Left lung (tissue), 4 donors: ENCODE measurements at regions not wholly inside any gene's neighbourhood (a gene's known extent, or its start where the extent isn't known, plus 50 kb on each side); places are given as distances from the start of the nearest gene placed in this dataset.
"Not testable (repeated sequence)": the region's sequence is repeated elsewhere in the genome, so short reads cannot be mapped to it uniquely, and the experiment has no call there.

Experiments used
- ATAC-seq: fragments of 200-7000 bp; cut with Tn5 transposase; one replicate; pipeline ENCODE4 v1.9.1; 2020; ENCODE audit warnings: moderate library complexity
- DNase-seq, 4 donors: peaks; one replicate each; pipeline ENCODE4 v3.0.0-alpha.2; 2013 to 2020
- H3K27ac ChIP-seq, 2 donors: fragments of 200-600 bp; sonication (generic) in 1 of 2; one replicate each; pipeline versions ENCODE4 v1.5.0 to v1.8.0; 2020 to 2021
- H3K27me3 ChIP-seq, 2 donors: fragments of 200-600 bp; sonication (generic) in 1 of 2; one replicate each; pipeline versions ENCODE4 v1.5.0 to v1.8.0; 2020 to 2021
- H3K36me3 ChIP-seq, 2 donors: fragments of 200-600 bp; sonication (generic) in 1 of 2; one replicate each; pipeline versions ENCODE4 v1.5.0 to v1.8.0; 2020 to 2021
- H3K4me1 ChIP-seq, 2 donors: fragments of 200-600 bp; one replicate each; pipeline ENCODE4 v1.8.0; 2021
- H3K4me3 ChIP-seq, 2 donors: fragments of 200-600 bp; sonication (generic) in 1 of 2; one replicate each; pipeline versions ENCODE4 v1.5.0 to v1.8.0; 2020 to 2021; ENCODE audit warnings: mild to moderate bottlenecking in 1 of 2
- H3K9me3 ChIP-seq, 2 donors: fragments of 200-600 bp; sonication (generic) in 1 of 2; one replicate each; pipeline versions ENCODE4 v1.5.0 to v1.8.0; 2020 to 2021
- CTCF ChIP-seq, 2 donors: fragments of 200-600 bp; sonication (generic) in 1 of 2; IDR thresholded peaks; one replicate each; pipeline versions ENCODE4 v1.5.0 to v1.8.0; 2021; ENCODE audit warnings: antibody characterized with exemption in 2 of 2
- intact Hi-C, 2 donors: fragments of 100-400 bp; cut with DNase I; formaldehyde crosslinking; loops; one replicate each; pipeline versions ENCODE4 v1.11.2 to v1.14.2; 2022
- donor health status: DM: no; HTN: yes; CAD: no.
- donor health status: DM: no; HTN: no; CAD: no.

GRCh38 chr3:71942432-71943187 lies 157.7 kb upstream of the PROK2 start:
- H3K4me1 ChIP-seq: no peaks in the 10 kb centered on the region
- no peaks in the 10 kb centered on the region for H3K27me3 ChIP-seq
- ATAC-seq (no peak), DNase-seq (no peak)
- H3K4me3 ChIP-seq: no peak overlapping the region
- no peak overlapping the region for H3K27ac ChIP-seq
- H3K36me3 ChIP-seq: no peaks in the 10 kb centered on the region
- TF ChIP-seq CTCF (IDR thresholded peaks at IDR 0.05): no peak
- intact Hi-C loops: no loop called here
- no peaks in the 10 kb centered on the region for H3K9me3 ChIP-seq

GRCh38 chr3:71940486-71940885 lies 155.5 kb upstream of the PROK2 start:
- DNase-seq: no peak
- intact Hi-C loops: no loop called here
- Histone ChIP-seq H3K27me3 (no peaks in the 10 kb centered on the region), H3K4me3 (no peak overlapping the region), H3K4me1 (no peaks in the 10 kb centered on the region), H3K9me3 (no peaks in the 10 kb centered on the region), H3K27ac (no peak overlapping the region), H3K36me3 (no peaks in the 10 kb centered on the region)
- no peak for ATAC-seq
- no peak for TF ChIP-seq CTCF (IDR thresholded peaks at IDR 0.05)

- DNase-seq, H3K27ac ChIP-seq, H3K4me3 ChIP-seq, H3K27me3 ChIP-seq, ATAC-seq, H3K9me3 ChIP-seq, H3K36me3 ChIP-seq, H3K4me1 ChIP-seq: not testable (repeated sequence)
- intact Hi-C loops: loop anchor here in 1 of 2 donors (10.0 kb wide), 1 partner anchor 57 kb away; no protein-coding TSS in a partner anchor
Observed at GRCh38 chr3:71938081-71938480, 153.1 kb upstream of the PROK2 start.

GRCh38 chr3:71936681-71937080 lies 151.7 kb upstream of the PROK2 start:
- Histone ChIP-seq H3K27me3 (no peaks in the 10 kb centered on the region), H3K9me3 (no peaks in the 10 kb centered on the region), H3K27ac (no peak overlapping the region), H3K4me3 (no peak overlapping the region), H3K4me1 (no peaks in the 10 kb centered on the region), H3K36me3 (no peaks in the 10 kb centered on the region)
- intact Hi-C loops: loop anchor here in 1 of 2 donors (10.0 kb wide), 1 partner anchor 58 kb away; no protein-coding TSS in a partner anchor
- no peak for TF ChIP-seq CTCF (IDR thresholded peaks at IDR 0.05)
- no peak for ATAC-seq
- no peak for DNase-seq

GRCh38 chr3:71934520-71935270 lies 149.7 kb upstream of the PROK2 start:
- no peak for TF ChIP-seq CTCF (IDR thresholded peaks at IDR 0.05)
- intact Hi-C loops: loop anchor here in 1 of 2 donors (10.0 kb wide), 1 partner anchor 60 kb away; no protein-coding TSS in a partner anchor
- DNase-seq (no peak), ATAC-seq (no peak)
- Histone ChIP-seq H3K27me3 (no peaks in the 10 kb centered on the region), H3K9me3 (no peaks in the 10 kb centered on the region), H3K27ac (no peak overlapping the region), H3K4me1 (no peaks in the 10 kb centered on the region), H3K36me3 (no peaks in the 10 kb centered on the region), H3K4me3 (no peak overlapping the region)
